ENCODE measurements at regions not wholly inside any gene's neighbourhood (a gene's known extent, or its start where the extent isn't known, plus 50 kb on each side); places are given as distances from the start of the nearest gene placed in this dataset.

DNA sequence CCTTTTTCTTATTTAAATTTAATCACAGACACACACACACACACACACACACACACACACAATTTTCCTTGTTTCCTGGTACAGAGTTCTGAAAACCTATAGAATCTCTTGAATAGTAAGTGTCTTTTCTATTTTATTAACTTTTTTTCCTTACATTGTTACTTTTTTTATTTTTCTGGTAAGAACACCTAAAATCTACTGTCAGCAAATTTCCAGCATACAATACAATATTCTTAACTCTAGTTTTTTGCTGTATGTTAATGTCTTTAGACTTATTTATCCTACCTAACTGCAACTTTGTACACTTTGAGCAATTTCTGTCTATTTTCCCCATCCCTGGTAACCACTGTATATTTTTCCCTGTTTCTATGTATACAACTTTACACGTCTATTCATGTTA is 1179.8 kb downstream of the SLITRK1 start:
- DNase-seq (ENCODE audit: low spot score) = no peak

GRCh38 chr13:82701020-82701419 is 1181.3 kb downstream of the SLITRK1 start:
- DNase-seq (ENCODE audit: low spot score) = no peak

DNA sequence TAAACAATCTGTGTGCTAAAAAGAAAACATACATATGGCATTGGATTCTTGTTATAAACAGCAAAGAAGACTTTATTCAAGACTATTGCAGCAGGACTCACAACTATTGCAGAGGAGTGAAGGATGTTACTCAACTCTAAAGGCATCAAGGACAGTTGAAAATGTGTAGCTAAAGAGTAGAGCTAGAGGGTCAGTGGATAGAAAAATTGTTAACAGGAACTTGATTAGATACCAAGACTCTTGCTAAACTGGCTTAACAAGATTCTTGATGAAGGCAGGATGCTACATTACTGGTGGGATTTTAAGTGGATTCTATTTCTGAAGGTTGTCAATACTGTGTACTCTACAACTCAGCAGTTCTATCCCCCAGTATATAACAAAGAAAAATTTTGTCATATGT is 1183.3 kb downstream of the SLITRK1 start:
- DNase-seq (ENCODE audit: low spot score) = no peak

GRCh38 chr13:82698383-82698782 is 1183.9 kb downstream of the SLITRK1 start:
- DNase-seq (ENCODE audit: low spot score) = no peak

DNA sequence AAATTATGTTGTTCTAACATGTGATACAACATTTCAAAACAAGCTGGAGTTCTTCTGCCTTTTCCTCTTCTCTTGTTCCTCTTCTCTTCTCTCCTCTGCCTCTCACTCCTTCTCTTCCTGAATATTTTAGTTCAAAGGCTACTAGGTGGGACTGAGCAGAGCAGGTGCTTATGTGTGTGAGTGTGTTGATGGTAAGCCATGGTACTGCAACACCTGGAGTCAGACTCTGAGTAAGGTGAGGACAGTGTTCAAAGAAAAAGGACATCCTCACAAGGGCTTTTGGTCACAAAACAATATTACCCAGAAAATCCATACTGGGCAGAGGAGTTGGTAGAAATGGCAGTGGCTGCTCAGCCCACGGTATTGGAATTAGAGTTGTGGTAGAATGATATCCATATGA is 1188.7 kb downstream of the SLITRK1 start:
- DNase-seq (ENCODE audit: low spot score) = no peak

DNA sequence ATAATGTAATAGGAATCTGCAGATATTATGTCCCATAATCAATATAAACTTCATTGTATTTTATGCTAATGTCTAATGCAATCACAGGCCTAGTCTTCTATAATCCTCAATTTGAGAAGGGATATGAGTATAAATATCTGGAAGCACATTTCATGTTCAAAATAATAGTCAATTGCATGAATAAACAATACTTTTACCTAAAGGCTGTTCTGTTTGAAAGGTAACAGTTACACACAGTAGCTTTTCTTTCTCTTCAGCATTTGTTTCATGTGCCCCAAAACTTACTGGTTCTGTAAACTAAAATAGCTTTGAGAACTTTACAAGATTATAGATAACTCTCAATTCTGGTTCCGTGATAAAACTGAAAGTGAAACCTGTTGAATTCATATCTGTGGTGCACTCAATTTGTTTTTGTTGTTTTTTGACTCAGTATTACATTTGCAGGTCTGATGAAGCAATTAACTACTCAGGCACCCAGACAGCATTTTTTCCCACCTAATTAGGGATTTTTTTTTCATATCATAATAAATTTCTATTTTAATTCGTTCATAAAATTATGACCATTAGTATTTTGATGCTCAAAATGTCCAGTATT is 1193.8 kb downstream of the SLITRK1 start:
- no peak for DNase-seq (ENCODE audit: low spot score)

- DNase-seq (ENCODE audit: low spot score) = no peak
Measured at GRCh38 chr13:82687884-82688283, 1194.4 kb downstream of the SLITRK1 start.

GRCh38 chr13:82681535-82681934 is 1200.7 kb downstream of the SLITRK1 start:
- DNase-seq (ENCODE audit: low spot score) = no peak

DNA sequence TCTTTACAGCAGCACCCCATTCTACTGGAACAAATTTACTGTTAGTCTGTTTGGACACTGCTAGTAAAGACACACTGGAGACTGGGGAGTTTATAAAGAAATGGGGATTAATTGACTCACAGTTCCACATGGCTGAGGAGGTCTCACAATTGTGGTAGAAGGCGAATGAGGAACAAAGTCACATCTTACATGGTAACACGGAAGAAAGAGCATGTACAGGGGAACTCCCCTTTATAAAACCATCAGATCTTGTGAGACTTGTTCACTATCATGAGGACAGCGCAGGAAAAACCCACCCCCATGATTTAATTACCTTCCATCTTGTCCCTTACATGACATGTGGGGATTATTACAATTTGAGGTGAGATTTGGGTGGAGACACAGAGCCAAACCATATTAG is 1204.2 kb downstream of the SLITRK1 start:
- no peak for DNase-seq (ENCODE audit: low spot score)

- DNase-seq (ENCODE audit: low spot score) = no peak
Measured at GRCh38 chr13:82675024-82675423, 1207.2 kb downstream of the SLITRK1 start.

DNA sequence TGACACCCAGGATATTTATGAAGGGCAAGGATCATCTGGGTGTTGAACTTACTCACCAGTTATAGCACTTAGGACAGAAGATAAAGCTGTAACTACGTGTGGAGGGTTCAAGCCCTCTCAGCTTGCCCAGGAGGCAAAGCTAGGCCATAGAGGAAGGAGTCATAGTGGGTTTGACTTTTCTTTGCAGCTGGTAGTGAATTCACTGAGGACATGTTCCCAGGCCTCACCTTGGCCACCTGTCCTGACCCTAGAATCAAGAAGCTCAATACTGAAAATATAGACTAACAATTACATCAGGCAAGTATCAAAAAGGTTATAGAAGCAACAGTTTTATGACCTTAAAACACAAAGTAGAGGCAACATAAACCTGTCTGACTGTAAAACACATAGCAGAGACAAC is 1207.7 kb downstream of the SLITRK1 start:
- no peak for DNase-seq (ENCODE audit: low spot score)

GRCh38 chr13:82672248-82672647 is 1210.0 kb downstream of the SLITRK1 start:
- no peak for DNase-seq (ENCODE audit: low spot score)

DNA sequence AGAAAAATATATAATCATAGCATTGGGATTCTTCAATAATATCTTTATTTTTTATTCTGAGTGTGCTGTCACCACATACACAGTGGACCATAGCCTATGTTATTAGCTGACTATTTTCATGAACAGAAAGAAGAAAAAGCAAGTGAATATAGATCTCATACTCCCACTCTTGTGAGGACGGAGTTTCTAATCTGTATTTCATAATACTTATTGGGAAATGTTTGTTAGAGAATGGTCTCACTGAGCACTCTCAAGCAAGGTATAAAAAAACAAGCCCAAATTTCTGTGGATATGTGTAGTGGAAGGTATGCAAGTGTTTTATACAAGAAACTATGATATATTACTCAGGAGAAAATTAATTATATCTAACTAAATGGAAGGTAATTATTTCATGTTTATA is 1218.1 kb downstream of the SLITRK1 start:
- no peak for DNase-seq (ENCODE audit: low spot score)

GRCh38 chr13:82661126-82661525 is 1221.1 kb downstream of the SLITRK1 start:
- no peak for DNase-seq (ENCODE audit: low spot score)

GRCh38 chr13:82658811-82659210 is 1223.5 kb downstream of the SLITRK1 start:
- DNase-seq (ENCODE audit: low spot score) = no peak

DNA sequence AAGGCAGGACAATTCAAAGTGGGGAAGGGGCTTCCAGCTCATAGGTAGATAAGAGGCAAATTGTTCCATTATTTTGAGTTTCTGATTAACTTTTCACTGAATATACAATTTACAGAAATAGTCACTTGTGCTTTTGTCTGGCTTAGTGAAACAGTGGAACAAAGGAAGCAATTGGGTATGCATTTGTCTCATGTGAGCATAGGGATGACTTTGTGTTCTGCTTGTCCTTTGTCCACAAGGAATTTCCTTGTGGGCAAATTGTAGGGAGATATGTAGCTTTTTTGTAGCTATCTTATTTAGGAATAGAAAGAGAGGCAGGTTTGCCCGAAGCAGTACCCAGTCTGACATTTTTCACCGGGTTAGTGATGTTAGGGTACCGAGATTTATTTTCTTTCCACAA is 1224.8 kb downstream of the SLITRK1 start:
- no peak for DNase-seq (ENCODE audit: low spot score)

DNA sequence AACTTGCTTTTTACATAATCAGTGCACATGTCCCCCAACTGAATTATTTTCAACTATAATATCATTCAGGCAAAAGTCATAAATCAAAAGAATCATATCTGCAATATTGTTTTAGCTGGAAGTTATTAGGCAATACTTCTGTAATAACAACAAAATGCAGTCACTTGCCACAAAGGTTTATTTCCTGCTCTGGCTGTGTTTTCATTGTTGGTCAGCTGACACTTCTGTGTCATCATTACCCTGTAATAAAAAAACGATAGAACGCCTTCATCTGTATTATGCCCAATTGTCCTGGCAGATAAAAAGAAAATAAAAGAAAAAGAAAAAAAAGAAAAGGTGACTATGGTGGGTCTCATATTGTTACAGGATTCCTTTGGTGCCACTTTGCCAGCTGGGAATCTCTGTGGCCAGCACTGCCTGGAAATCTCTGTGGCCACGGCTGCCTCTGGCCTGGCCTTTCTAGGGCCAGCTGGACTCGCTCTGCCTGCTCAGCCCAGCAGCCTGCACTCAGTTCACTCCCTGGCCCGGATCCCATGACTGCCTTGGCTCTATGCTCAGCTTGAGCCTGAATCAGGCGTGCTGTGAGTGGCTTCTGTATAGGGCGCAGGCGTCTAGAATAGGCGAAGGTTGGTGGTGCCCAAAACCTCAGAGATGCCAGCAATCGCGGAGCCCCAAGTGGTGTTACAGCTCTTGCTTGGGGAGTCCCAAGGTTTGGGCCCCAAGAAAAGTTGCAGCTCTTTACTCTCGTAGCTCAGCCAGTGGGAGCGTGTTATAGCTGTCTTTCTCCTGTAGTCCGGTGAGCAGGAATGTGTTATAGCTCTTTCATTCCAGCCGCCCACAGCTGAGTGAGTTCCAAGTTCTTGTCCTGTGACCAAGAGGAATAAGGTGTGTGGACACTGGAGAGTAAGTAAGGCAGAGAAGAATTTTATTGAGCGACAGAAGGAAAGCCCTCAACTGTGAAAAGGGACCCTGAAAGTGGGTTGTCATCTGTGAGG is 1227.1 kb downstream of the SLITRK1 start:
- DNase-seq (ENCODE audit: low spot score) = no peak

DNA sequence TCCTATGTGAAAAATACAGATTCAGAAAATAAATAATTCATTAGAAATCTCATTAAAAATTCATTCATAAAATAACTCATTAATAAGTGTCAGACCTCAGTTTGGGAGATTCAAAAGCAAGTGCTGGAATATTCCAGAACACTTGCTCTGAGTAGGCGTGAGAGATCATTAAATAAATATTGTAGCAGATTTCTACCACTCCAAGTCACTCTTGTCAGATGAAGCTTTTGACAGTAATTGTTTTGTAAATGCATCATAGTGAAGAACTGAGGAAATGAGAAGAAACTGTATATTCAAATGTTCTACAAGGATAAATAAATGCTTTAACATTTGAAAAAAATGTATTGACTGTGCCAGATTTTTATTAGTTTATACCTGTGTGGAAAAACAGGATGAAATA is 1228.1 kb downstream of the SLITRK1 start:
- DNase-seq (ENCODE audit: low spot score) = no peak

GRCh38 chr13:82647540-82647939 is 1234.7 kb downstream of the SLITRK1 start:
- no peak for DNase-seq (ENCODE audit: low spot score)

DNA sequence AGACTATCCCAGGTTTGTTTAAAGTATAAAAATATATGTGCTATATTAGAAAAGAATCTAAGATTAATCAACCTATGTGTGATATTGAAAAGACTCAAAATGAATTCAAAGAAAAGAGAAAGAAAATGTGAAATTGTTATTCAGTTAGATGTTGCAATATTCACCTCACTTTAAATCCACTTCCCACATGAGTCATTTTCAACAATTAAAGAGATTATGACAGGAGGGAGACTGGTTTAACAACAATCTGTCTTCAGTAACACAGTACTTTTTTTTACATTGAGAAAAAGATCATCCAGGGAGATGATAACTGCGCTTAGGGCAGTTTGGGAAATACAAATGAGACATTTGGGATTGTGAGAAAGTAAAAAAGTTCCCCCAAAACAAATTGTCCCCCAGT is 1246.2 kb downstream of the SLITRK1 start:
- DNase-seq (ENCODE audit: low spot score) = no peak

GRCh38 chr13:82634946-82635345 is 1247.3 kb downstream of the SLITRK1 start:
- DNase-seq (ENCODE audit: low spot score) = no peak

DNA sequence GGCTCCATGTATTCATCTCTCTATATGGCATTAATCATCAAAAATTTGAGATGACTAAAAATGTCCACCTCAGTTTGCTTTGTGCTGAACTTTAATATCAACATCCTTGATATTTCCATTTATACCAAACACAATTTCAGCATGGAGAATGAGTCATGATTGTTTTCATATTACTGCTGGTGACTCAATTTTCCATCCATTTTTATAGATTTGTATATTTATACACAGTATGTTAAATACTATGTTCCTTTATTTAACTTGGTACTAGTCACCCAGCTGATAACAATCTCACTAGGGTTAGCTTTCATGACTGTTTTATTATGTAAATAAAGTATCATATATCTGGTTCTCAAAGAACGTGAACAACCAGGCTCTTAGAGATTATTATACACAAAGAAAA is 1255.1 kb downstream of the SLITRK1 start:
- no peak for DNase-seq (ENCODE audit: low spot score)

- no peak for DNase-seq (ENCODE audit: low spot score)
Measured at GRCh38 chr13:82625717-82626116, 1256.6 kb downstream of the SLITRK1 start.
